ENCODE measurements at regions not wholly inside any gene's neighbourhood (a gene's known extent, or its start where the extent isn't known, plus 50 kb on each side); places are given as distances from the start of the nearest gene placed in this dataset.
"Not testable (repeated sequence)": the region's sequence is repeated elsewhere in the genome, so short reads cannot be mapped to it uniquely, and the experiment has no call there.

DNA sequence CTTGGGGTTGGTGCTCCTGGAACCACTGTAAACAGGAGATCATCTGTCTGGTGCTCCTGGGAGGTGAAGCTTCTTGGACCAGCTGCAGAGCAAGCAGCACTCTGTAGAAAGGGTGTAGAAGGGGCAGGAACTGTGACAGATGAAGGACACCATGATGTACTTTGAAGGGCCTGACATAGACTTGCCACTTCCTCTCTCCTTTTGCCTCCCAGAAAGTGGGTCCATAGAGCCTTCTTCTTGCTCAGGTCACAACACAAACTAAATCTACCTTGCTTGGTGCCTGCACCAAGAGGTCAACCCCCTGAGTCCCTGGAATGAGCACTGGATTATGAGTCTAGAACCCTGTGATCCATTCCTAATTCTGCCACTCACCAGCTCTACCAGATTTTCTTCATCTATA is 176.1 kb upstream of the HES1 start:
- Histone ChIP-seq H3K4me1 (ENCODE audit: control insufficient read depth in 2 of 2, insufficient read depth in 2 of 2, low read length in 2 of 2) (peaks cover 6 to 17% of the 10 kb centered on the region in 2 donors), H3K27ac (ENCODE audit: low read depth in 2 of 2, low read length in 2 of 2) (peak overlapping the region; percentile 16 to 45), H3K9ac (ENCODE audit: low read depth in 1 of 2, low read length in 2 of 2) (no peak overlapping the region), H3K4me3 (ENCODE audit: low read length in 2 of 2) (no peak overlapping the region), H3K36me3 (ENCODE audit: control insufficient read depth in 2 of 2, insufficient read depth in 2 of 2, low read length in 2 of 2) (no peaks in the 10 kb centered on the region), H3K27me3 (ENCODE audit: control insufficient read depth in 2 of 2, insufficient read depth in 2 of 2, low read length in 2 of 2) (no peaks in the 10 kb centered on the region), H3K9me3 (ENCODE audit: control insufficient read depth in 2 of 2, low read length in 2 of 2) (no peaks in the 10 kb centered on the region)

- Histone ChIP-seq H3K9me3 (ENCODE audit: control insufficient read depth in 2 of 2, low read length in 2 of 2) (no peaks in the 10 kb centered on the region), H3K4me1 (ENCODE audit: control insufficient read depth in 2 of 2, insufficient read depth in 2 of 2, low read length in 2 of 2) (peaks cover 6 to 17% of the 10 kb centered on the region in 2 donors), H3K9ac (ENCODE audit: low read depth in 1 of 2, low read length in 2 of 2) (peak overlapping the region; percentile 17 to 49), H3K27ac (ENCODE audit: low read depth in 2 of 2, low read length in 2 of 2) (peak overlapping the region; percentile 56 to 68), H3K27me3 (ENCODE audit: control insufficient read depth in 2 of 2, insufficient read depth in 2 of 2, low read length in 2 of 2) (no peaks in the 10 kb centered on the region), H3K4me3 (ENCODE audit: low read length in 2 of 2) (no peak overlapping the region), H3K36me3 (ENCODE audit: control insufficient read depth in 2 of 2, insufficient read depth in 2 of 2, low read length in 2 of 2) (no peaks in the 10 kb centered on the region)
These were observed 175.3 kb upstream of the HES1 start for GRCh38 chr3:193960487-193961274.

DNA sequence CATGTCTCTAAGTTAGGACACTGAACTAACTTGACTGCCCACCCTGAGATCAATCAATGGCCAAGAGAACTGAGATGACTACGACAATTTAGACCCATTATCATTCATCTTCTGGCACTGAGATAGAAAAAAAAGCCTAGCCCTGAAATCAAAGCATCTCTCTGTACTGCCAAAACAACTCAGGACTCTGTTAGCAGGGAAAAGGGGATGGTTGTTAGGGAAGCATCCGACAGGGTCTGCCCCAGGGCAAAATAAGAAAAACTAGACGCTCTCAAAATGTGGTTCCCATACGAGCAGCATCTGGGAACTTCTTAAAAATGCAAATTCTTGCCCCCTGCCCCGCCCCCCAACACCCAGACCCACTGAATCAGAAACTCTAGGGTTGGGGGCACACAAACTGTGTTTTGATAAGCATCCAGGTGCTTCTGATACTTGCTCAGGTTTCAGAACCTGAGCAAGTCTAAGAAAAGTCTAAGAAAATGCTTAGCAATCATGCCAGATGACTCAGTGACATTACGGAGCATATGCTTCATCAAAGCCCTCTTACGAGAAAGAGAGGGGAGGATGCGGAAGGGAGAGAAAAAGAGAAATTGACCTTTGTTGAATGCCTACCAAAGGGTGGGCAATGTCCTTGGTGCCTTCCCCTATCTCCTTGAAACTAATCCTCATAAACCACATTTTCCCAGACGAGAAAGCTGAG is 172.8 kb upstream of the HES1 start:
- peaks cover 6 to 17% of the 10 kb centered on the region in 2 donors for H3K4me1 ChIP-seq (ENCODE audit: control insufficient read depth in 2 of 2, insufficient read depth in 2 of 2, low read length in 2 of 2)
- no peak overlapping the region for H3K9ac ChIP-seq (ENCODE audit: low read depth in 1 of 2, low read length in 2 of 2)
- H3K4me3 ChIP-seq (ENCODE audit: low read length in 2 of 2) = no peak overlapping the region
- H3K27ac ChIP-seq (ENCODE audit: low read depth in 2 of 2, low read length in 2 of 2) = no peak overlapping the region
- no peaks in the 10 kb centered on the region for H3K27me3 ChIP-seq (ENCODE audit: control insufficient read depth in 2 of 2, insufficient read depth in 2 of 2, low read length in 2 of 2)
- H3K36me3 ChIP-seq (ENCODE audit: control insufficient read depth in 2 of 2, insufficient read depth in 2 of 2, low read length in 2 of 2) = no peaks in the 10 kb centered on the region
- H3K9me3 ChIP-seq (ENCODE audit: control insufficient read depth in 2 of 2, low read length in 2 of 2) = no peaks in the 10 kb centered on the region

GRCh38 chr3:193963808-193964516 is 172.0 kb upstream of the HES1 start:
- Histone ChIP-seq H3K27ac (ENCODE audit: low read depth in 2 of 2, low read length in 2 of 2) (no peak overlapping the region), H3K36me3 (ENCODE audit: control insufficient read depth in 2 of 2, insufficient read depth in 2 of 2, low read length in 2 of 2) (no peaks in the 10 kb centered on the region), H3K27me3 (ENCODE audit: control insufficient read depth in 2 of 2, insufficient read depth in 2 of 2, low read length in 2 of 2) (no peaks in the 10 kb centered on the region), H3K9me3 (ENCODE audit: control insufficient read depth in 2 of 2, low read length in 2 of 2) (no peaks in the 10 kb centered on the region), H3K9ac (ENCODE audit: low read depth in 1 of 2, low read length in 2 of 2) (no peak overlapping the region), H3K4me1 (ENCODE audit: control insufficient read depth in 2 of 2, insufficient read depth in 2 of 2, low read length in 2 of 2) (peaks cover 6 to 17% of the 10 kb centered on the region in 2 donors), H3K4me3 (ENCODE audit: low read length in 2 of 2) (no peak overlapping the region)

- H3K36me3 ChIP-seq (ENCODE audit: control insufficient read depth in 2 of 2, insufficient read depth in 2 of 2, low read length in 2 of 2) = no peaks in the 10 kb centered on the region
- H3K4me3 ChIP-seq (ENCODE audit: low read length in 2 of 2) = no peak overlapping the region
- H3K9ac ChIP-seq (ENCODE audit: low read depth in 1 of 2, low read length in 2 of 2) = no peak overlapping the region
- no peak overlapping the region for H3K27ac ChIP-seq (ENCODE audit: low read depth in 2 of 2, low read length in 2 of 2)
- H3K9me3 ChIP-seq (ENCODE audit: control insufficient read depth in 2 of 2, low read length in 2 of 2) = no peaks in the 10 kb centered on the region
- peaks cover 6 to 17% of the 10 kb centered on the region in 2 donors for H3K4me1 ChIP-seq (ENCODE audit: control insufficient read depth in 2 of 2, insufficient read depth in 2 of 2, low read length in 2 of 2)
- no peaks in the 10 kb centered on the region for H3K27me3 ChIP-seq (ENCODE audit: control insufficient read depth in 2 of 2, insufficient read depth in 2 of 2, low read length in 2 of 2)
These were observed 171.4 kb upstream of the HES1 start for GRCh38 chr3:193964517-193964880.

DNA sequence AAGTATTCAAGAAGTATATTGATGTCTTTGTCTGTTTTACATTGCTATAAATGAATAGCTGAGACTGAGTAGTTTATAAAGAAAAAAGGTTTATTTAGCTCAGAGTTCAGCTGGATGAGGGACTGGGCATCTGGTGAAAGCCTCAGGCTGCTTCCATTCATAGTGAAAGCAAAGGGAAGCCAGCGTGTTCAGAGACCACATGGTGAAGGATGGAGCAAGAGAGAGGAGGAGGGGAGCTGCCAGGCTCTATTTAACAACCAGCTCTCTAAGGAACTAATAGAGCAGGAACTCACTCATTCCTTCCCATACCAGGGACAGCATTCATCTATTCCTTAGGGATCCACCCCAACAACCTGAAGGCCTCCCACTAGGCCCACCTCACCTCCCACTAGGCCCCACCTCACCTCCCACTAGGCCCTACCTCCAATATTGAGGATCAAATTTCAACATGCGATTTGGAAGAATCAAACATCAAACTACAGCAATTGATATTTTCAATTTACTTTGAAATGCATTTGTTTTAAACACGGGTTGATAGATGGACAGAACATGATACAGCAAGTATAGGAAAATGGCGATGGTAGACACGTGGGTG is 167.5 kb upstream of the HES1 start:
- H3K27me3 ChIP-seq (ENCODE audit: control insufficient read depth in 2 of 2, insufficient read depth in 2 of 2, low read length in 2 of 2) = no peaks in the 10 kb centered on the region
- H3K4me3 ChIP-seq (ENCODE audit: low read length in 2 of 2) = no peak overlapping the region
- H3K27ac ChIP-seq (ENCODE audit: low read depth in 2 of 2, low read length in 2 of 2) = no peak overlapping the region
- peaks cover 18 to 19% of the 10 kb centered on the region in 2 donors for H3K4me1 ChIP-seq (ENCODE audit: control insufficient read depth in 2 of 2, insufficient read depth in 2 of 2, low read length in 2 of 2)
- H3K36me3 ChIP-seq (ENCODE audit: control insufficient read depth in 2 of 2, insufficient read depth in 2 of 2, low read length in 2 of 2) = no peaks in the 10 kb centered on the region
- no peak overlapping the region for H3K9ac ChIP-seq (ENCODE audit: low read depth in 1 of 2, low read length in 2 of 2)
- no peaks in the 10 kb centered on the region for H3K9me3 ChIP-seq (ENCODE audit: control insufficient read depth in 2 of 2, low read length in 2 of 2)

DNA sequence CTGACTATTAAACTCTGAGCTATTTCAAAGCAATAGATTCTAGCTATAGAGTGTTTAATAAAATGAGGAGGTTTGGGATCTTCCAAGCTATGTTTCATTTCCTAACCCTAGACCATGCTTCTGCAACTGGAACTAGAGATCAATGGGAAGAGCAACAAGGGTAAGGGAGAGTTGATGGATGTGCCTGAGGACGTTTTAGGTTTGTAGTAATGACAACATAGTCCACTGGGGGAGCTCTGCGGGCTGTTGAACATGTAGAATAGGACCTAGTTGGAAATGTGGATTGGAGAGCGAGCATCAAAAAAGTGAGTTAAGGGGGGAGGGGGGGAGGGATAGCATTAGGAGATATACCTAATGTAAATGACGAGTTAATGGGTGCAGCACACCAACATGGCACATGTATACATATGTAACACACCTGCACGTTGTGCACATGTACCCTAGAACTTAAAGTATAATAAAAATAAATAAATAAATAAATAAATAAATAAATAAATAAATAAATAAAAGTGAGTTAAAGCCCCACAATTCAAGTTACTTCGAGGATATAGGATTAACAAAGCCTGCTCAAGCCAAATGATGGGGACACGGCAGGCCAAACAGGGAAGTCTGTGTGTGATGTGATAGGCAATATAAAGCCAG is 165.7 kb upstream of the HES1 start:
- Histone ChIP-seq H3K9ac (ENCODE audit: low read depth in 1 of 2, low read length in 2 of 2) (peak overlapping the region; percentile 49 to 61), H3K4me1 (ENCODE audit: control insufficient read depth in 2 of 2, insufficient read depth in 2 of 2, low read length in 2 of 2) (peaks cover 19 to 23% of the 10 kb centered on the region in 2 donors), H3K27ac (ENCODE audit: low read depth in 2 of 2, low read length in 2 of 2) (peak overlapping the region; percentile 83 to 86), H3K4me3 (ENCODE audit: low read length in 2 of 2) (peak overlapping the region; percentile 38 to 64)
- H3K27me3 ChIP-seq (ENCODE audit: control insufficient read depth in 2 of 2, insufficient read depth in 2 of 2, low read length in 2 of 2); H3K9me3 ChIP-seq (ENCODE audit: control insufficient read depth in 2 of 2, low read length in 2 of 2); H3K36me3 ChIP-seq (ENCODE audit: control insufficient read depth in 2 of 2, insufficient read depth in 2 of 2, low read length in 2 of 2): not testable (repeated sequence)

DNA sequence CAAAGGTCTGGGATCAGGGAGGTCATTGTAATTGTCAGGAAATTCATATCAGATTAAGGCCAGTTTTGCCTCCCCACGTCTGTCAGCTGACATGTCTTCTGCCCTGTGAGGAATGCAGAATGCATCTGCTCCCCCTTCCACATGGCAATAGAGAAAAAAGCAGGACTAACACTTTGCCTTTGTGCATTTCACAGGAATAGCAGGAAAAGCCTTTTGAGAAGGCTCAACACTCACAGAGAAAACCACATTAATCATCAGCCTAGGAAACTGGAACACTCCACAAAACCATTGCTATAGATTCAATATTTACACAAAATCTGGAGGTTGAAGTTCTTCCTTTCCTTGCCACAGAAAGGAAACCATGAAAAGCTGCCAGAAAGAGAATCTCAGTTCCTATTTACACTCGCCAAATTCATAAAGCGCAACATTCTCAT is 165.2 kb upstream of the HES1 start:
- peaks cover 19 to 23% of the 10 kb centered on the region in 2 donors for H3K4me1 ChIP-seq (ENCODE audit: control insufficient read depth in 2 of 2, insufficient read depth in 2 of 2, low read length in 2 of 2)
- H3K9ac ChIP-seq (ENCODE audit: low read depth in 1 of 2, low read length in 2 of 2) = peak overlapping the region; percentile 49 to 61
- H3K4me3 ChIP-seq (ENCODE audit: low read length in 2 of 2) = peak overlapping the region; percentile 52 to 64
- no peaks in the 10 kb centered on the region for H3K27me3 ChIP-seq (ENCODE audit: control insufficient read depth in 2 of 2, insufficient read depth in 2 of 2, low read length in 2 of 2)
- H3K9me3 ChIP-seq (ENCODE audit: control insufficient read depth in 2 of 2, low read length in 2 of 2) = no peaks in the 10 kb centered on the region
- H3K36me3 ChIP-seq (ENCODE audit: control insufficient read depth in 2 of 2, insufficient read depth in 2 of 2, low read length in 2 of 2) = no peaks in the 10 kb centered on the region
- peak overlapping the region; percentile 83 to 86 for H3K27ac ChIP-seq (ENCODE audit: low read depth in 2 of 2, low read length in 2 of 2)

- peaks cover 19 to 23% of the 10 kb centered on the region in 2 donors for H3K4me1 ChIP-seq (ENCODE audit: control insufficient read depth in 2 of 2, insufficient read depth in 2 of 2, low read length in 2 of 2)
- peak overlapping the region; percentile 52 to 64 for H3K4me3 ChIP-seq (ENCODE audit: low read length in 2 of 2)
- H3K36me3 ChIP-seq (ENCODE audit: control insufficient read depth in 2 of 2, insufficient read depth in 2 of 2, low read length in 2 of 2) = no peaks in the 10 kb centered on the region
- H3K27ac ChIP-seq (ENCODE audit: low read depth in 2 of 2, low read length in 2 of 2) = peak overlapping the region; percentile 83 to 86
- H3K9me3 ChIP-seq (ENCODE audit: control insufficient read depth in 2 of 2, low read length in 2 of 2) = no peaks in the 10 kb centered on the region
- peak overlapping the region; percentile 49 to 61 for H3K9ac ChIP-seq (ENCODE audit: low read depth in 1 of 2, low read length in 2 of 2)
- no peaks in the 10 kb centered on the region for H3K27me3 ChIP-seq (ENCODE audit: control insufficient read depth in 2 of 2, insufficient read depth in 2 of 2, low read length in 2 of 2)
These were observed 164.6 kb upstream of the HES1 start for GRCh38 chr3:193971261-193971751.

All from mucosa of rectum (tissue), 2 donors.